ENCODE measurements at regions not wholly inside any gene's neighbourhood (a gene's known extent, or its start where the extent isn't known, plus 50 kb on each side); places are given as distances from the start of the nearest gene placed in this dataset.
A peak's percentile ranks its signal among the peaks of the same experiment; 100 is the strongest.

DNA sequence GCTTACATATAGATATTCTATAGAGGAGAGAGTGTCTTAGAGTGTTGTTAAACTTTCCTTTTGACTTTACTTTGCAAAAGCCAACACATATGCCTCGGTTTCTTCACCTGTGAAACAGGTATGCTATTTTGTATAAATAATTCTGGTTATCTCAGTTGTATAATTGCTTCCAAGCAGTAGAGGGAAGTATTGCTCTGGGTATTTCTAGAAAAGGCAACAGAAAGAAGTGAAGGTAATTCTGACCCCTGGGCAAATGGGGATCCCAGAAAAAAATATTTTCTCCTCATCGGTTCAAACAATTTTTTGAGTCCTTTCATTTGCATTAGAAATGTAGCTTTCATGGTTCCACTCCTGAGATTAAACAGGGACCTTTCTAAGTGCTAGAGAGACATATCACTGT, 216.5 kb upstream of the SEMA6D start (continued):
- TF ChIP-seq, protein P1, sequence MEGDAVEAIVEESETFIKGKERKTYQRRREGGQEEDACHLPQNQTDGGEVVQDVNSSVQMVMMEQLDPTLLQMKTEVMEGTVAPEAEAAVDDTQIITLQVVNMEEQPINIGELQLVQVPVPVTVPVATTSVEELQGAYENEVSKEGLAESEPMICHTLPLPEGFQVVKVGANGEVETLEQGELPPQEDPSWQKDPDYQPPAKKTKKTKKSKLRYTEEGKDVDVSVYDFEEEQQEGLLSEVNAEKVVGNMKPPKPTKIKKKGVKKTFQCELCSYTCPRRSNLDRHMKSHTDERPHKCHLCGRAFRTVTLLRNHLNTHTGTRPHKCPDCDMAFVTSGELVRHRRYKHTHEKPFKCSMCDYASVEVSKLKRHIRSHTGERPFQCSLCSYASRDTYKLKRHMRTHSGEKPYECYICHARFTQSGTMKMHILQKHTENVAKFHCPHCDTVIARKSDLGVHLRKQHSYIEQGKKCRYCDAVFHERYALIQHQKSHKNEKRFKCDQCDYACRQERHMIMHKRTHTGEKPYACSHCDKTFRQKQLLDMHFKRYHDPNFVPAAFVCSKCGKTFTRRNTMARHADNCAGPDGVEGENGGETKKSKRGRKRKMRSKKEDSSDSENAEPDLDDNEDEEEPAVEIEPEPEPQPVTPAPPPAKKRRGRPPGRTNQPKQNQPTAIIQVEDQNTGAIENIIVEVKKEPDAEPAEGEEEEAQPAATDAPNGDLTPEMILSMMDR (IDR thresholded peaks at IDR 0.05): no peak
- TF ChIP-seq ZNF138 (CRISPR knock-in tag; conservative IDR thresholded peaks at IDR 0.05) (no peak), TCF7 (CRISPR knock-in tag; IDR thresholded peaks at IDR 0.05; ENCODE audit: low read depth) (no peak), RORB (CRISPR knock-in tag; IDR thresholded peaks at IDR 0.05) (no peak), MXD4 (CRISPR knock-in tag; IDR thresholded peaks at IDR 0.05; ENCODE audit: borderline replicate concordance) (no peak), PRRX2 (CRISPR knock-in tag; IDR thresholded peaks at IDR 0.05) (no peak), ATF1 (CRISPR knock-in tag; IDR thresholded peaks at IDR 0.05) (no peak)

- no peaks in the 10 kb centered on the region for H3K9me3 Mint-ChIP-seq
- POLR2A ChIA-PET: no interaction called here
- H3K4me1 Mint-ChIP-seq: no peaks in the 10 kb centered on the region
- no peak overlapping the region for H3K4me3 Mint-ChIP-seq
- no peak for TF ChIP-seq ZMAT4 (CRISPR knock-in tag; IDR thresholded peaks at IDR 0.05)
- no peak for TF ChIP-seq EMX1 (CRISPR knock-in tag; IDR thresholded peaks at IDR 0.05)
- TF ChIP-seq SMAD3 (CRISPR knock-in tag; IDR thresholded peaks at IDR 0.05; ENCODE audit: borderline replicate concordance): no peak
- CTCF ChIA-PET: interaction anchor here (1.1 to 1.2 kb wide), 2 partner anchors 30 to 128 kb away, joined by 3 to 4 read pairs; no protein-coding TSS in a partner anchor
- no peaks in the 10 kb centered on the region for H3K27me3 Mint-ChIP-seq (ENCODE audit: low read depth)
- ATAC-seq (no peak), DNase-seq (ENCODE audit: low spot score) (no peak)
- H3K36me3 Mint-ChIP-seq: no peaks in the 10 kb centered on the region
- H3K27ac Mint-ChIP-seq: no peak overlapping the region
Observed at GRCh38 chr15:47502041-47502440, 215.3 kb upstream of the SEMA6D start.

- H3K9me3 Mint-ChIP-seq: no peaks in the 10 kb centered on the region
- no peaks in the 10 kb centered on the region for H3K36me3 Mint-ChIP-seq
- no peak overlapping the region for H3K27ac Mint-ChIP-seq
- DNase-seq (ENCODE audit: low spot score) (no peak), ATAC-seq (no peak)
- ChIA-PET CTCF (no interaction called here), POLR2A (no interaction called here)
- TF ChIP-seq ZNF671 (CRISPR knock-in tag; IDR thresholded peaks at IDR 0.05) (no peak), PRDM15 (CRISPR knock-in tag; IDR thresholded peaks at IDR 0.05) (no peak)
- no peaks in the 10 kb centered on the region for H3K27me3 Mint-ChIP-seq (ENCODE audit: low read depth)
- H3K4me3 Mint-ChIP-seq: no peak overlapping the region
- no peaks in the 10 kb centered on the region for H3K4me1 Mint-ChIP-seq
Observed at GRCh38 chr15:47503876-47504275, 213.4 kb upstream of the SEMA6D start.

GRCh38 chr15:47504624-47505256, 212.6 kb upstream of the SEMA6D start:
- Mint-ChIP-seq H3K4me1 (no peaks in the 10 kb centered on the region), H3K9me3 (peaks cover 3% of the 10 kb centered on the region), H3K36me3 (no peaks in the 10 kb centered on the region), H3K27me3 (ENCODE audit: low read depth) (no peaks in the 10 kb centered on the region), H3K4me3 (no peak overlapping the region), H3K27ac (peak overlapping the region; percentile 4; the same call in 1 of the 2 replicates)
- POLR2A ChIA-PET: no interaction called here
- no peak for DNase-seq (ENCODE audit: low spot score)
- ATAC-seq: no peak
- CTCF ChIA-PET: no interaction called here
- TF ChIP-seq ZNF416 (CRISPR knock-in tag; IDR thresholded peaks at IDR 0.05) (no peak), ARID4B (CRISPR knock-in tag; IDR thresholded peaks at IDR 0.05; ENCODE audit: borderline replicate concordance) (no peak), EMX1 (CRISPR knock-in tag; IDR thresholded peaks at IDR 0.05) (no peak), TEAD1 (CRISPR knock-in tag; IDR thresholded peaks at IDR 0.05) (no peak), TEAD4 (CRISPR knock-in tag; IDR thresholded peaks at IDR 0.05) (no peak), CREB1 (CRISPR knock-in tag; IDR thresholded peaks at IDR 0.05) (no peak), MLX (CRISPR knock-in tag; IDR thresholded peaks at IDR 0.05) (no peak), TP53 (CRISPR knock-in tag; IDR thresholded peaks at IDR 0.05) (no peak)

All from WTC11 (cell line).